SK-N-SH treated with all-trans-retinoic acid at 6 μM for 48 hours (cell line): ENCODE measurements at regions not wholly inside any gene's neighbourhood (a gene's known extent, or its start where the extent isn't known, plus 50 kb on each side); places are given as distances from the start of the nearest gene placed in this dataset.
"Not testable (repeated sequence)": the region's sequence is repeated elsewhere in the genome, so short reads cannot be mapped to it uniquely, and the experiment has no call there.

Source experiments
- ATAC-seq: fragments of 200-7000 bp; cut with Tn5 transposase; 3 replicates; pipeline ENCODE4 v1.9.1; 2020; ENCODE audit warnings: mild to moderate bottlenecking, moderate library complexity
- ARNTL ChIP-seq: fragments of 450-650 bp; formaldehyde crosslinking; IDR thresholded peaks from 2 replicates; pipeline ENCODE4 v1.5.0; 2020; ENCODE audit warnings: low read depth, mild to moderate bottlenecking, moderate library complexity, borderline replicate concordance
- BACH2 ChIP-seq: fragments of 250-450 bp; sonication (Bioruptor Pico); IDR thresholded peaks from 2 replicates; pipeline ENCODE4 v1.9.0; 2021; ENCODE audit warnings: mild to moderate bottlenecking, borderline replicate concordance
- CREB5 ChIP-seq: fragments of 250-450 bp; sonication (Bioruptor Pico); IDR thresholded peaks from 2 replicates; pipeline ENCODE4 v1.5.1; 2020; ENCODE audit warnings: low read depth, mild to moderate bottlenecking, moderate library complexity
- CSDC2 ChIP-seq: fragments of 250-450 bp; sonication (Bioruptor Pico); IDR thresholded peaks from 2 replicates; pipeline ENCODE4 v1.5.0; 2020; ENCODE audit warnings: mild to moderate bottlenecking, moderate library complexity
- CSRNP3 ChIP-seq: fragments of 250-450 bp; sonication (Bioruptor Pico); IDR thresholded peaks from 2 replicates; pipeline ENCODE4 v1.5.1; 2021; ENCODE audit warnings: mild to moderate bottlenecking, moderate library complexity
- ESRRG ChIP-seq: fragments of 250-450 bp; sonication (Bioruptor Pico); IDR thresholded peaks from 2 replicates; pipeline ENCODE4 v1.6.1; 2021; ENCODE audit warnings: mild to moderate bottlenecking
- ISL1 ChIP-seq: fragments of 250-450 bp; sonication (Bioruptor Pico); IDR thresholded peaks from 2 replicates; pipeline ENCODE4 v2.1.2; 2022; ENCODE audit warnings: mild to moderate bottlenecking, moderate library complexity
- OSR1 ChIP-seq: fragments of 250-450 bp; sonication (Bioruptor Pico); IDR thresholded peaks from 2 replicates; pipeline ENCODE4 v1.8.0; 2022; ENCODE audit warnings: moderate library complexity, mild to moderate bottlenecking, inconsistent platforms
- PATZ1 ChIP-seq: fragments of 250-450 bp; sonication (Bioruptor Pico); IDR thresholded peaks from 2 replicates; pipeline ENCODE4 v1.8.0; 2020; ENCODE audit warnings: mild to moderate bottlenecking, moderate library complexity, borderline replicate concordance
- POU6F1 ChIP-seq: fragments of 250-450 bp; sonication (Bioruptor Pico); IDR thresholded peaks from 2 replicates; pipeline ENCODE4 v1.8.0; 2021; ENCODE audit warnings: low read depth, mild to moderate bottlenecking, moderate library complexity, borderline replicate concordance
- PPARA ChIP-seq: fragments of 250-450 bp; sonication (Bioruptor Pico); IDR thresholded peaks from 2 replicates; pipeline ENCODE4 v1.5.0; 2020; ENCODE audit warnings: mild to moderate bottlenecking, borderline replicate concordance
- RARB ChIP-seq: fragments of 250-450 bp; sonication (Bioruptor Pico); IDR thresholded peaks from 2 replicates; pipeline ENCODE4 v1.8.0; 2021; ENCODE audit warnings: mild to moderate bottlenecking, moderate library complexity
- SNAI2 ChIP-seq: fragments of 250-450 bp; sonication (Bioruptor Pico); IDR thresholded peaks from 2 replicates; pipeline ENCODE4 v1.5.0; 2020; ENCODE audit warnings: mild to moderate bottlenecking, moderate library complexity
- TCF4 ChIP-seq: fragments of 250-450 bp; sonication (Bioruptor Pico); IDR thresholded peaks from 2 replicates; pipeline ENCODE4 v1.8.0; 2021; ENCODE audit warnings: mild to moderate bottlenecking, moderate library complexity, borderline replicate concordance
- TOX ChIP-seq: fragments of 250-450 bp; sonication (Bioruptor Pico); IDR thresholded peaks from 2 replicates; pipeline ENCODE4 v1.8.0; 2021; ENCODE audit warnings: mild to moderate bottlenecking, moderate library complexity, borderline replicate concordance
- TSHZ2 ChIP-seq: fragments of 250-450 bp; sonication (Bioruptor Pico); IDR thresholded peaks from 2 replicates; pipeline ENCODE4 v1.5.0; 2020; ENCODE audit warnings: mild to moderate bottlenecking, moderate library complexity
- ZFP3 ChIP-seq: fragments of 250-450 bp; sonication (Bioruptor Pico); IDR thresholded peaks from 2 replicates; pipeline ENCODE4 v1.5.0; 2020; ENCODE audit warnings: mild to moderate bottlenecking, moderate library complexity
- ZFP30 ChIP-seq: fragments of 450-650 bp; formaldehyde crosslinking; IDR thresholded peaks from 2 replicates; pipeline ENCODE4 v1.5.0; 2022; ENCODE audit warnings: mild to moderate bottlenecking, moderate library complexity
- ZNF565 ChIP-seq: fragments of 450-650 bp; formaldehyde crosslinking; conservative IDR thresholded peaks from 2 replicates; pipeline ENCODE4 v1.5.0; 2020; ENCODE audit warnings: low read depth, mild to moderate bottlenecking, moderate library complexity
- ZNF70 ChIP-seq: fragments of 450-650 bp; formaldehyde crosslinking; IDR thresholded peaks from 2 replicates; pipeline ENCODE4 v1.5.0; 2020; ENCODE audit warnings: mild to moderate bottlenecking, moderate library complexity
- ZNF8 ChIP-seq: fragments of 450-650 bp; formaldehyde crosslinking; IDR thresholded peaks from 2 replicates; pipeline ENCODE4 v1.5.0; 2020; ENCODE audit warnings: mild to moderate bottlenecking, moderate library complexity

- TF ChIP-seq ZFP30 (CRISPR knock-in tag): no peak
- no peak for TF ChIP-seq TSHZ2 (CRISPR knock-in tag)
- TF ChIP-seq ARNTL (CRISPR knock-in tag): no peak
- TF ChIP-seq PPARA (CRISPR knock-in tag): no peak
- TF ChIP-seq TOX (CRISPR knock-in tag): no peak
- no peak for TF ChIP-seq CREB5 (CRISPR knock-in tag)
- no peak for TF ChIP-seq SNAI2
- TF ChIP-seq ZFP3 (CRISPR knock-in tag): no peak
- no peak for TF ChIP-seq ESRRG
- no peak for ATAC-seq
Measured at GRCh38 chr4:14410516-14410915, 591.8 kb upstream of the CPEB2 start.

GRCh38 chr4:14415146-14415545, 587.1 kb upstream of the CPEB2 start:
- TF ChIP-seq ARNTL (CRISPR knock-in tag): no peak
- TF ChIP-seq TCF4 (CRISPR knock-in tag): no peak
- no peak for TF ChIP-seq POU6F1
- TF ChIP-seq TSHZ2 (CRISPR knock-in tag): no peak
- TF ChIP-seq OSR1 (CRISPR knock-in tag): no peak
- TF ChIP-seq PPARA (CRISPR knock-in tag): no peak
- no peak for TF ChIP-seq BACH2 (CRISPR knock-in tag)
- TF ChIP-seq ZFP3 (CRISPR knock-in tag): no peak
- TF ChIP-seq ZNF565 (CRISPR knock-in tag): no peak
- no peak for TF ChIP-seq ZNF70 (CRISPR knock-in tag)
- TF ChIP-seq RARB (CRISPR knock-in tag): no peak
- TF ChIP-seq PATZ1 (CRISPR knock-in tag): no peak
- TF ChIP-seq ISL1 (CRISPR knock-in tag): no peak
- TF ChIP-seq ZNF8 (CRISPR knock-in tag): no peak
- TF ChIP-seq ZFP30 (CRISPR knock-in tag): no peak
- no peak for TF ChIP-seq CSDC2
- ATAC-seq: no peak

- no peak for TF ChIP-seq ZFP30 (CRISPR knock-in tag)
- no peak for TF ChIP-seq BACH2 (CRISPR knock-in tag)
- no peak for TF ChIP-seq CREB5 (CRISPR knock-in tag)
- no peak for TF ChIP-seq TOX (CRISPR knock-in tag)
- no peak for TF ChIP-seq ISL1 (CRISPR knock-in tag)
- TF ChIP-seq RARB (CRISPR knock-in tag): no peak
- TF ChIP-seq ARNTL (CRISPR knock-in tag): no peak
- TF ChIP-seq ZNF8 (CRISPR knock-in tag): no peak
- no peak for TF ChIP-seq ZFP3 (CRISPR knock-in tag)
- no peak for TF ChIP-seq ESRRG
- TF ChIP-seq CSRNP3 (CRISPR knock-in tag): no peak
- ATAC-seq: no peak
Measured at GRCh38 chr4:14419516-14419915, 582.8 kb upstream of the CPEB2 start.

- not testable (repeated sequence) for ATAC-seq
Measured at GRCh38 chr4:14426297-14426696, 576.0 kb upstream of the CPEB2 start.
